ENCODE measurements at regions not wholly inside any gene's neighbourhood (a gene's known extent, or its start where the extent isn't known, plus 50 kb on each side); places are given as distances from the start of the nearest gene placed in this dataset.
"Not testable (repeated sequence)": the region's sequence is repeated elsewhere in the genome, so short reads cannot be mapped to it uniquely, and the experiment has no call there.

GRCh38 chr6:141788096-141788495 is 344.6 kb upstream of the GJE1 start:
- no peak overlapping the region for H3K27ac ChIP-seq
- TF ChIP-seq ZFX (IDR thresholded peaks at IDR 0.05; ENCODE audit: borderline replicate concordance) (no peak), CTCF (IDR thresholded peaks at IDR 0.05) (no peak)

- TF ChIP-seq ZFX (IDR thresholded peaks at IDR 0.05; ENCODE audit: borderline replicate concordance) (no peak), CTCF (IDR thresholded peaks at IDR 0.05) (no peak)
- H3K27ac ChIP-seq = no peak overlapping the region
These were observed 349.1 kb upstream of the GJE1 start for GRCh38 chr6:141783585-141783984.

- TF ChIP-seq ZFX (IDR thresholded peaks at IDR 0.05; ENCODE audit: borderline replicate concordance) (no peak), CTCF (IDR thresholded peaks at IDR 0.05) (no peak)
- no peak overlapping the region for H3K27ac ChIP-seq
These were observed 352.4 kb upstream of the GJE1 start for GRCh38 chr6:141780296-141780695.

DNA sequence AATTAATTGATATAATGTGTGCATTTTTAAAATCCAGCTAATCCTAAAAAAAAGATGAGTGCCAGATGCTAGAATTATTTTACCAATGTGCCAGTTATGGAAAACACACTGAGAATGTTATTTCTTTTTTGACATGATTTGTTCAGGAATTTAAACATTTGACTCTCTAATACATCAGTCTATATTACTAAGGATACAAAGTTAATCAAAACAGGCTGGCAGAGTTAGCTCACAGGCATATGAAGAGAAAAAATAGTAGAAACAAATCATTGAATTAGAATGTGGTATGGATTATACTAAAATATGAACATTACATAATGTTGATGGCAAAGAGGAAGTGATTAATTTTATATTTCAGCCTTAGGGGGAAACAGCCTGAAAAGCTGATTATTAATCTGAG is 368.3 kb upstream of the GJE1 start:
- H3K27ac ChIP-seq = no peak overlapping the region
- TF ChIP-seq ZFX (IDR thresholded peaks at IDR 0.05; ENCODE audit: borderline replicate concordance) (no peak), CTCF (IDR thresholded peaks at IDR 0.05) (no peak)

GRCh38 chr6:141758430-141758829 is 374.3 kb upstream of the GJE1 start:
- TF ChIP-seq ZFX (IDR thresholded peaks at IDR 0.05; ENCODE audit: borderline replicate concordance) (no peak), CTCF (IDR thresholded peaks at IDR 0.05) (no peak)
- H3K27ac ChIP-seq = no peak overlapping the region

DNA sequence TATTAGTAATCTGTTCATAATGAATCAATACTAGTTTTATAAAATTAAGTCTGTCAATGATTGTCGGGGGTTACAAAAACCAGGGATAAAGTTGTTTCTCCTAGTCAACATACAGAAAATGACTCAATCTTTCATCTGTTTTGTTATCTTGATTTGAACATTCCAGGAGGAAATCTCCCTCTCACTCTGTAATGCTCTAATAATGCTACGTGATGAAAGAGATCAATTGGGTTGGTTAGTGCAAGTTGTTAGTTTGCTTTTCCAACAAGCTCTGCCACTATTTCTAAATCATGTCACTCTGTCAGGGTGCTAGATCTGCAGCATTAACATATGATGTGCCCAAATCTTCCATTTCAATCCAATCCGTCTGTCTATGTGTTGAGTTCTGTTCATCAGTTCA is 379.5 kb upstream of the GJE1 start:
- no peak for TF ChIP-seq ZFX (IDR thresholded peaks at IDR 0.05; ENCODE audit: borderline replicate concordance)
- no peak for TF ChIP-seq CTCF (IDR thresholded peaks at IDR 0.05)
- no peak overlapping the region for H3K27ac ChIP-seq

GRCh38 chr6:141752677-141753076 is 380.0 kb upstream of the GJE1 start:
- H3K27ac ChIP-seq = no peak overlapping the region
- TF ChIP-seq CTCF (IDR thresholded peaks at IDR 0.05) = no peak
- TF ChIP-seq ZFX (IDR thresholded peaks at IDR 0.05; ENCODE audit: borderline replicate concordance) = no peak

DNA sequence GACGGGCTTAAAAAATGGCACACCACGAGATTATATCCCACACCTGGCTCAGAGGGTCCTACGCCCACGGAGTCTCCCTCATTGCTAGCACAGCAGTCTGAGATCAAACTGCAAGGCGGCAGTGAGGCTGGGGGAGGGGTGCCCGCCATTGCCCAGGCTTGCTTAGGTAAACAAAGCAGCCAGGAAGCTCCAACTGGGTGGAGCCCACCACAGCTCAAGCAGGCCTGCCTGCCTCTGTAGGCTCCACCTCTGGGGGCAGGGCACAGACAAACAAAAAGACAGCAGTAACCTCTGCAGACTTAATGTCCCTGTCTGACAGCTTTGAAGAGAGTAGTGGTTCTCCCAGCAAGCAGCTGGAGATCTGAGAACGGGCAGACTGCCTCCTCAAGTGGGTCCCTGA is 386.4 kb upstream of the GJE1 start:
- not testable (repeated sequence) for H3K27ac ChIP-seq
